GM12864 (cell line): ENCODE measurements at regions not wholly inside any gene's neighbourhood (a gene's known extent, or its start where the extent isn't known, plus 50 kb on each side); places are given as distances from the start of the nearest gene placed in this dataset.
"Not testable (repeated sequence)": the region's sequence is repeated elsewhere in the genome, so short reads cannot be mapped to it uniquely, and the experiment has no call there.

Experiments used
- DNase-seq: peaks from one replicate; pipeline ENCODE4 v3.0.0-alpha.2; 2011; ENCODE audit warnings: low read depth
- H3K4me3 ChIP-seq: 2 replicates; pipeline ENCODE4 v1.5.1; 2011; ENCODE audit warnings: mild to moderate bottlenecking, low read depth, low read length, control low read depth
- TF ChIP-seq, protein P1 (sequence below): IDR thresholded peaks from 2 replicates; pipeline ENCODE4 v1.5.1; 2011; ENCODE audit warnings: low read depth, mild to moderate bottlenecking, moderate library complexity, low read length, control low read depth, inconsistent platforms; ENCODE audit errors: missing control alignments

- DNase-seq, result no peak
- no peak overlapping the region for H3K4me3 ChIP-seq
- TF ChIP-seq, protein P1, sequence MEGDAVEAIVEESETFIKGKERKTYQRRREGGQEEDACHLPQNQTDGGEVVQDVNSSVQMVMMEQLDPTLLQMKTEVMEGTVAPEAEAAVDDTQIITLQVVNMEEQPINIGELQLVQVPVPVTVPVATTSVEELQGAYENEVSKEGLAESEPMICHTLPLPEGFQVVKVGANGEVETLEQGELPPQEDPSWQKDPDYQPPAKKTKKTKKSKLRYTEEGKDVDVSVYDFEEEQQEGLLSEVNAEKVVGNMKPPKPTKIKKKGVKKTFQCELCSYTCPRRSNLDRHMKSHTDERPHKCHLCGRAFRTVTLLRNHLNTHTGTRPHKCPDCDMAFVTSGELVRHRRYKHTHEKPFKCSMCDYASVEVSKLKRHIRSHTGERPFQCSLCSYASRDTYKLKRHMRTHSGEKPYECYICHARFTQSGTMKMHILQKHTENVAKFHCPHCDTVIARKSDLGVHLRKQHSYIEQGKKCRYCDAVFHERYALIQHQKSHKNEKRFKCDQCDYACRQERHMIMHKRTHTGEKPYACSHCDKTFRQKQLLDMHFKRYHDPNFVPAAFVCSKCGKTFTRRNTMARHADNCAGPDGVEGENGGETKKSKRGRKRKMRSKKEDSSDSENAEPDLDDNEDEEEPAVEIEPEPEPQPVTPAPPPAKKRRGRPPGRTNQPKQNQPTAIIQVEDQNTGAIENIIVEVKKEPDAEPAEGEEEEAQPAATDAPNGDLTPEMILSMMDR, result no peak
These were observed 63.0 kb upstream of the CRYM start for GRCh38 chr16:21341101-21341500.

DNA sequence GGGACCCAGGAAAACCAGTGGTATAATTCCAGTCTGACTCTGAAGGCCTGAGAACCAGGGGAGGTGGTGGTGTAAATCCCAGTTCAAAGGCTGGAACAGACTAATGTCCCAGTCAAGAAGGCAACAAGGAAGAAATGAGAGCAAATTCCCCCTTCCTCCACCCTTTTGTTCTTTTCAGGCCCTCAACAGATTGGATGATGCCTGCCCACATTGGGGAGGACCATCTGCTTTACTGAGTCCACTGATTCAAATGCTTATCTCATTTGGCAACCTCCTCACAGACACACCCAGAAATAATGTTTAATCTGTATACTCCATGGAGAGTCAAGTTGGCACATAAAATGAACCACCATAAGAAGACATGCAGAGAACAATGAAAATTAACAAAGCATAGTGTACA lies 61.9 kb upstream of the CRYM start:
- H3K4me3 ChIP-seq, result no peak overlapping the region
- TF ChIP-seq, protein P1, result no peak
- DNase-seq, result no peak

DNA sequence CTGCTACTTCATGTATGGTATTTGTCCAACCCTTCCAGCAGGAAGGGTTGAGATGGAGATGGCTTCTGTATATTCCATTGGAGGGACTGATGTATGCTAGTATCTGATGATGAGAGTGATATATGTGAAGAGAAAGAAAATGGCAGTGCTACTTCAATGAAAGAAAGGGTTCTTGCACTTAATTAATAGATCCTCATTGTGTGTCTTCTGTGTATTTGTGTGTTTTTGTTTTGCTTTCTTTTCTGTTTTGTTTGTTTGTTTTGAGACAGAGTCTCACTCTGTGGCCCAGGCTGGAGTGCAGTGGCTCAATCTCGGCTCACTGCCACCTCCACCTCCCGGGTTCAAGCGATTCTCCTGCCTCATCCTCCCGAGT lies 61.2 kb upstream of the CRYM start:
- TF ChIP-seq, protein P1, result no peak
- H3K4me3 ChIP-seq, result no peak overlapping the region
- DNase-seq, result no peak

- H3K4me3 ChIP-seq, result no peak overlapping the region
- no peak for DNase-seq
- TF ChIP-seq, protein P1, result no peak
These were observed 60.6 kb upstream of the CRYM start for GRCh38 chr16:21338537-21339268.

DNA sequence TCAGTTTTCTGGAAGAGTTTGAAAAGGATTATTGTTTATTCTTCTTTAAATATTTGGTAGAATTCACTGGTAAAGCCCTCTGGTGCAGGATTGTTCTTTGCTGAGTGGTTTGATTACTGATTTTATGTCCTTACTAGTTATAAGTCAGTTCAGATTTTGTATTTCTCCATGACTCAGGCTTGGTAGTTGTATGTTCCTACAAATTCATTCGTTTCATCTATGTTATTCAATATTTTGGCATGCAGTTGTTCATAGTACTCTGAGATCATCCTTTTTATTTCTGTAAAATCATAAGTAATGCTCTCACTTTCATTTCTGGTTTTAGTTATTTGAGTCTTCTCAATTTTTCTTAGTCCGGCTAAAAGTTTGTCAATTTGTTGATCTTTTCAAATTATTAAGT lies 58.1 kb upstream of the CRYM start:
- TF ChIP-seq, protein P1, result no peak
- H3K4me3 ChIP-seq, result no peak overlapping the region
- no peak for DNase-seq

DNA sequence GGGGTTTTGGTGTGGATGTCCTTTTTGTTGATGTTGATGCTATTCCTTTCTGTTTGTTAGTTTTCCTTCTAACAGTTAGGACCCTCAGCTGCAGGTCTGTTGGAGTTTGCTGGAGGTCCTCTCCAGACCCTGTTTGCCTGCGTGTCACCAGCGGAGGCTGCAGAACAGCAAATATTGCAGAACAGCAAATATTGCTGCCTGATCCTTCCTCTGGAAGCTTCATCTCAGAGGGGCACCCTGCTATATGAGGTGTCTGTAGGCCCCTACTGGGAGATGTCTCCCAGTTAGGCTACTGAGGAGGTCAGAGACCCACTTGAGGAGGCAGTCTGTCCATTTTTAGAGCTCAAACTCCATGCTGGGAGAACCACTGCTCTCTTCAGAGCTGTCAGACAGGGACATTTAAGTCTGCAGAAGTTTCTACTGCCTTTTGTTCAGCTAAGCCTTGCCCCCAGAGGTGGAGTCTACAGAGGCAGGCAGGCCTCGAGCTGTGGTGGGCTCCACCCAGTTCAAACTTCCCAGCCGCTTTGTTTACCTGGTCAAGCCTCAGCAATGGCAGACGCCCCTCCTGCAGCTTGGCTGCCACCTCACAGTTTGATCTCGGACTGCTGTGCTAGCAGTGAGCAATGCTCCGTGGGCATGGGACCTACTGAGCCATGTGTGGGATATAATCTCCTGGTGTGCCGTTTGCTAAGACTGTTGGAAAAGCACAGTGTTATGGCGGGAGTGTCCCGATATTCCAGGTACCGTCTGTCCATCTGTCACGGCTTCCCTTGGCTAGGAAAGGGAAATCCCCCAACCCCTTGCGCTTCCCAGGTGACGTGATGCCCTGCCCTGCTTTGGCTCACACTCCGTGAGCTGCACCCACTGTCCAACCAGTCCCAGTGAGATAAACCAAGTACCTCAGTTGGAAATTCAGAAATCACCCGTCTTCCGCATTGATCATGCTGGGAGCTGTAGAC lies 56.4 kb upstream of the CRYM start:
- not testable (repeated sequence) for H3K4me3 ChIP-seq, DNase-seq

GRCh38 chr16:21333683-21334082 lies 55.6 kb upstream of the CRYM start:
- not testable (repeated sequence) for H3K4me3 ChIP-seq, DNase-seq
